Spinal cord (tissue), 1 donor: ENCODE measurements at regions not wholly inside any gene's neighbourhood (a gene's known extent, or its start where the extent isn't known, plus 50 kb on each side); places are given as distances from the start of the nearest gene placed in this dataset. TPM values are rescaled to one million over a fixed set of nuclear protein-coding genes. Genes with fewer than 3 reads are reported as not detected.

Source experiments
- small RNA-seq: library from RNA; depleted of rRNA; stranded (forward); fragments of <200 nt; gene quantifications from one replicate; pipeline ENCODE3, GENCODE V24; 2014; ENCODE audit warnings: low replicate concordance

Small RNAs in the stretch of these regions (small RNA-seq; reads per million reads assigned to genes)
- gene RF00015, result not detected
